ENCODE measurements at regions not wholly inside any gene's neighbourhood (a gene's known extent, or its start where the extent isn't known, plus 50 kb on each side); places are given as distances from the start of the nearest gene placed in this dataset.

GRCh38 chr14:101626331-101626730 is 65.0 kb downstream of the DIO3 start:
- no peak overlapping the region for H3K9ac ChIP-seq (ENCODE audit: low read length)
- H4K20me1 ChIP-seq (ENCODE audit: insufficient read depth, low read length) = no peaks in the 10 kb centered on the region
- no peak overlapping the region for H3K4me2 ChIP-seq (ENCODE audit: low read depth, low read length)
- H3K9me2 ChIP-seq (replicated peaks; ENCODE audit: insufficient read depth, low read length) = no peaks in the 10 kb centered on the region
- H3K27me3 ChIP-seq (replicated peaks; ENCODE audit: insufficient read depth, low read length) = peaks cover 22% of the 10 kb centered on the region
- H3K4me1 ChIP-seq (ENCODE audit: low read length) = no peaks in the 10 kb centered on the region
- H3F3A ChIP-seq (ENCODE audit: insufficient read depth, low read length) = no peaks in the 10 kb centered on the region
- no peak overlapping the region for H3K4me3 ChIP-seq (ENCODE audit: low read length)
- no peak for TF ChIP-seq EZH2phosphoT487 (IDR thresholded peaks at IDR 0.05; ENCODE audit: low read length)
- TF ChIP-seq CTCF (IDR thresholded peaks at IDR 0.05; ENCODE audit: low read length) = no peak
- no peak for TF ChIP-seq EZH2 (optimal IDR thresholded peaks at IDR 0.05; ENCODE audit: low read depth, low read length)
- no peak overlapping the region for H3K27ac ChIP-seq (ENCODE audit: low read length)
- H3K36me3 ChIP-seq (replicated peaks; ENCODE audit: insufficient read depth, low read length) = no peaks in the 10 kb centered on the region
- no peaks in the 10 kb centered on the region for H3K79me2 ChIP-seq (ENCODE audit: low read length)
- no peak for DNase-seq
- H3K9me3 ChIP-seq (replicated peaks; ENCODE audit: insufficient read depth, low read length) = no peaks in the 10 kb centered on the region
- H2AFZ ChIP-seq (ENCODE audit: low read length) = no peak overlapping the region

- no peak overlapping the region for H2AFZ ChIP-seq (ENCODE audit: low read length)
- H3K27me3 ChIP-seq (replicated peaks; ENCODE audit: insufficient read depth, low read length) = peaks cover 15% of the 10 kb centered on the region
- TF ChIP-seq CTCF (IDR thresholded peaks at IDR 0.05; ENCODE audit: low read length) (no peak), EZH2phosphoT487 (IDR thresholded peaks at IDR 0.05; ENCODE audit: low read length) (no peak), EZH2 (optimal IDR thresholded peaks at IDR 0.05; ENCODE audit: low read depth, low read length) (no peak)
- H3K9me2 ChIP-seq (replicated peaks; ENCODE audit: insufficient read depth, low read length) = no peaks in the 10 kb centered on the region
- H3K9ac ChIP-seq (ENCODE audit: low read length) = no peak overlapping the region
- H3K27ac ChIP-seq (ENCODE audit: low read length) = no peak overlapping the region
- H3K4me2 ChIP-seq (ENCODE audit: low read depth, low read length) = peak overlapping the region; percentile 2; the same call in 1 of the 2 replicates
- DNase-seq = no peak
- no peaks in the 10 kb centered on the region for H3K36me3 ChIP-seq (replicated peaks; ENCODE audit: insufficient read depth, low read length)
- no peaks in the 10 kb centered on the region for H3K4me1 ChIP-seq (ENCODE audit: low read length)
- no peak overlapping the region for H3K4me3 ChIP-seq (ENCODE audit: low read length)
- no peaks in the 10 kb centered on the region for H3K79me2 ChIP-seq (ENCODE audit: low read length)
- H4K20me1 ChIP-seq (ENCODE audit: insufficient read depth, low read length) = no peaks in the 10 kb centered on the region
- H3K9me3 ChIP-seq (replicated peaks; ENCODE audit: insufficient read depth, low read length) = no peaks in the 10 kb centered on the region
- H3F3A ChIP-seq (ENCODE audit: insufficient read depth, low read length) = no peaks in the 10 kb centered on the region
Measured at GRCh38 chr14:101627915-101628262, 66.6 kb downstream of the DIO3 start.

- peak; percentile 49 for DNase-seq
- Histone ChIP-seq H3K27ac (ENCODE audit: low read length) (no peak overlapping the region), H4K20me1 (ENCODE audit: insufficient read depth, low read length) (no peaks in the 10 kb centered on the region), H3K9me2 (replicated peaks; ENCODE audit: insufficient read depth, low read length) (no peaks in the 10 kb centered on the region), H2AFZ (ENCODE audit: low read length) (peak overlapping the region; percentile 63), H3K4me2 (ENCODE audit: low read depth, low read length) (peak overlapping the region; percentile 63; the same call in 1 of the 2 replicates), H3K4me3 (ENCODE audit: low read length) (peak overlapping the region; percentile 37; the same call in 1 of the 2 replicates), H3K36me3 (replicated peaks; ENCODE audit: insufficient read depth, low read length) (no peaks in the 10 kb centered on the region), H3K4me1 (ENCODE audit: low read length) (no peaks in the 10 kb centered on the region), H3F3A (ENCODE audit: insufficient read depth, low read length) (no peaks in the 10 kb centered on the region), H3K79me2 (ENCODE audit: low read length) (no peaks in the 10 kb centered on the region), H3K9ac (ENCODE audit: low read length) (no peak overlapping the region), H3K27me3 (replicated peaks; ENCODE audit: insufficient read depth, low read length) (peaks cover 18% of the 10 kb centered on the region), H3K9me3 (replicated peaks; ENCODE audit: insufficient read depth, low read length) (no peaks in the 10 kb centered on the region)
- TF ChIP-seq CTCF (IDR thresholded peaks at IDR 0.05; ENCODE audit: low read length) (peak; percentile 66), EZH2 (optimal IDR thresholded peaks at IDR 0.05; ENCODE audit: low read depth, low read length) (no peak), EZH2phosphoT487 (IDR thresholded peaks at IDR 0.05; ENCODE audit: low read length) (no peak)
Measured at GRCh38 chr14:101628471-101628966, 67.2 kb downstream of the DIO3 start.
